Calu3 (cell line): ENCODE measurements at regions not wholly inside any gene's neighbourhood (a gene's known extent, or its start where the extent isn't known, plus 50 kb on each side); places are given as distances from the start of the nearest gene placed in this dataset.
"Not testable (repeated sequence)": the region's sequence is repeated elsewhere in the genome, so short reads cannot be mapped to it uniquely, and the experiment has no call there.

ENCODE experiments used
- BruUV-seq: library from RNA; stranded (reverse); fragments of 400-500 nt; replicated peaks from 2 replicates; lab custom pipeline; 2021; lab: Mats Ljungman, UMichigan
- CTCF ChIA-PET: fragments of 300-600 bp; sonication (Branson Sonifier 250); formaldehyde crosslinking; loops from one replicate; lab custom pipeline; 2022; ENCODE audit warnings: antibody characterized with exemption; lab: Charles Lee
- DNase-seq: peaks from one replicate; pipeline ENCODE4 v3.0.0; 2022
- H3K27ac Mint-ChIP-seq: one replicate; pipeline ENCODE4 v1.8.0; 2022; ENCODE audit warnings: mixed read lengths; ENCODE audit not compliant: unreplicated experiment
- H3K27me3 Mint-ChIP-seq: one replicate; pipeline ENCODE4 v1.8.0; 2022; ENCODE audit warnings: mixed read lengths; ENCODE audit not compliant: unreplicated experiment
- H3K36me3 Mint-ChIP-seq: one replicate; pipeline ENCODE4 v1.8.0; 2022; ENCODE audit warnings: mild to moderate bottlenecking, moderate library complexity, mixed read lengths; ENCODE audit not compliant: insufficient read depth, unreplicated experiment
- H3K4me1 Mint-ChIP-seq: one replicate; pipeline ENCODE4 v1.8.0; 2022; ENCODE audit warnings: mild to moderate bottlenecking, low read depth, mixed read lengths; ENCODE audit not compliant: unreplicated experiment
- H3K4me3 Mint-ChIP-seq: one replicate; pipeline ENCODE4 v1.8.0; 2022; ENCODE audit warnings: mild to moderate bottlenecking, low read depth, moderate library complexity, mixed read lengths; ENCODE audit not compliant: unreplicated experiment
- H3K9me3 Mint-ChIP-seq: one replicate; pipeline ENCODE4 v1.8.0; 2022; ENCODE audit warnings: low read depth, mixed read lengths; ENCODE audit not compliant: unreplicated experiment
- CTCF ChIP-seq: fragments of 200-600 bp; IDR thresholded peaks from one replicate; pipeline ENCODE4 v1.8.0; 2022; ENCODE audit warnings: antibody characterized with exemption; ENCODE audit not compliant: unreplicated experiment
- intact Hi-C: fragments of 100-400 bp; cut with micrococcal nuclease; formaldehyde crosslinking; loops from one replicate; pipeline ENCODE4 v1.10.0; 2022; ENCODE audit not compliant: unreplicated experiment

- DNase-seq: peak; percentile 76
- CTCF ChIA-PET: interaction anchor here (1.2 kb wide), 1 partner anchor 815 kb away, joined by 3 read pairs; no protein-coding TSS in a partner anchor
- peaks cover 14% of the 10 kb centered on the region for H3K27me3 Mint-ChIP-seq
- H3K27ac Mint-ChIP-seq: no peak overlapping the region
- no peaks in the 10 kb centered on the region for H3K4me1 Mint-ChIP-seq
- BruUV-seq: no TSS peak
- intact Hi-C loops: no loop called here
- H3K36me3 Mint-ChIP-seq: no peaks in the 10 kb centered on the region
- TF ChIP-seq CTCF: no peak
- no peaks in the 10 kb centered on the region for H3K9me3 Mint-ChIP-seq
- H3K4me3 Mint-ChIP-seq: no peak overlapping the region
Observed at GRCh38 chr10:126749015-126749655, 78.6 kb upstream of the C10orf90 start.

DNA sequence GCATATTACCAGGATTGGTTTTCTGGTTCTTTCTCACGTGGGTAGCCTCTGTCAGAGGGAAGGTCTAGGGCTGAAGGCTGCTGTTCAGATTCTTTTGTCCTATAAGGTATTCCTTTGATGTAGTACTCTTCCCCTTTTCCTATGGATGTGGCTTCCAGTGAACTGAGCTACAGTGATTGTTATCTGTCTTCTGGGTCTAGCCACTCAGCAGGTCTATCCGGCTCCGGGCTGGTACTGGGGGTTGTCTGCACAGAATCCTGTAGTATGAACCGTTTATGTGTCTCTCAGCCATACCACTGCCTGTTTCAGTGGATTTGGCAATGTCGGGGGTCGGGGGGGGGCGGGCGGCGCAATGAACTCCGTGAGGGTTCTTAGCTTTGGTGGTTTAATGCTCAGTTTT lies 84.5 kb upstream of the C10orf90 start:
- Mint-ChIP-seq H3K36me3 (no peaks in the 10 kb centered on the region), H3K9me3 (no peaks in the 10 kb centered on the region), H3K27ac (no peak overlapping the region), H3K27me3 (peaks cover 16% of the 10 kb centered on the region), H3K4me3 (no peak overlapping the region), H3K4me1 (no peaks in the 10 kb centered on the region)
- BruUV-seq: no TSS peak
- no peak for TF ChIP-seq CTCF
- intact Hi-C loops: no loop called here
- CTCF ChIA-PET: no interaction called here
- no peak for DNase-seq

GRCh38 chr10:126758867-126759266 lies 88.4 kb upstream of the C10orf90 start:
- Mint-ChIP-seq H3K4me3 (no peak overlapping the region), H3K36me3 (no peaks in the 10 kb centered on the region), H3K27ac (no peak overlapping the region), H3K4me1 (no peaks in the 10 kb centered on the region), H3K9me3 (no peaks in the 10 kb centered on the region), H3K27me3 (peaks cover 4% of the 10 kb centered on the region)
- DNase-seq: no peak
- BruUV-seq: no TSS peak
- no peak for TF ChIP-seq CTCF
- intact Hi-C loops: no loop called here
- CTCF ChIA-PET: no interaction called here

GRCh38 chr10:126759531-126759930 lies 89.0 kb upstream of the C10orf90 start:
- no peak for TF ChIP-seq CTCF
- no peaks in the 10 kb centered on the region for H3K27me3 Mint-ChIP-seq
- H3K4me1 Mint-ChIP-seq: no peaks in the 10 kb centered on the region
- no peaks in the 10 kb centered on the region for H3K36me3 Mint-ChIP-seq
- intact Hi-C loops: no loop called here
- no peak overlapping the region for H3K27ac Mint-ChIP-seq
- no TSS peak for BruUV-seq
- CTCF ChIA-PET: interaction anchor here (1.0 kb wide), 1 partner anchor 61 kb away, joined by 3 read pairs; no protein-coding TSS in a partner anchor
- no peak overlapping the region for H3K4me3 Mint-ChIP-seq
- no peak for DNase-seq
- no peaks in the 10 kb centered on the region for H3K9me3 Mint-ChIP-seq

- CTCF ChIA-PET, H3K4me3 Mint-ChIP-seq, DNase-seq, H3K36me3 Mint-ChIP-seq, BruUV-seq, H3K4me1 Mint-ChIP-seq, H3K27me3 Mint-ChIP-seq, H3K27ac Mint-ChIP-seq, intact Hi-C loops, H3K9me3 Mint-ChIP-seq: not testable (repeated sequence)
Observed at GRCh38 chr10:126766646-126767045, 96.2 kb upstream of the C10orf90 start.
